GM18867 (cell line): ENCODE measurements at regions not wholly inside any gene's neighbourhood (a gene's known extent, or its start where the extent isn't known, plus 50 kb on each side); places are given as distances from the start of the nearest gene placed in this dataset.

Source experiments
- ATAC-seq: cut with Tn5 transposase; IDR thresholded peaks from one replicate; pipeline ENCODE4 v1.9.1; 2021; ENCODE audit warnings: mild to moderate bottlenecking, moderate library complexity; ENCODE audit not compliant: unreplicated experiment

GRCh38 chr1:82931006-82931405, 1067.9 kb downstream of the TTLL7 start:
- no peak for ATAC-seq

- ATAC-seq: no peak
Measured at GRCh38 chr1:82927753-82928152, 1071.2 kb downstream of the TTLL7 start.

GRCh38 chr1:82924666-82925065, 1074.3 kb downstream of the TTLL7 start:
- no peak for ATAC-seq

- ATAC-seq: no peak
Measured at GRCh38 chr1:82923931-82924330, 1075.0 kb downstream of the TTLL7 start.

- no peak for ATAC-seq
Measured at GRCh38 chr1:82921759-82922158, 1077.2 kb downstream of the TTLL7 start.

GRCh38 chr1:82920418-82921248, 1078.3 kb downstream of the TTLL7 start:
- ATAC-seq: no peak

GRCh38 chr1:82919837-82920236, 1079.1 kb downstream of the TTLL7 start:
- no peak for ATAC-seq

- ATAC-seq: no peak
Measured at GRCh38 chr1:82907313-82907712, 1091.6 kb downstream of the TTLL7 start.

- no peak for ATAC-seq
Measured at GRCh38 chr1:82903626-82904025, 1095.3 kb downstream of the TTLL7 start.

GRCh38 chr1:82901561-82901960, 1097.4 kb downstream of the TTLL7 start:
- no peak for ATAC-seq

- ATAC-seq: no peak
Measured at GRCh38 chr1:82901118-82901517, 1097.8 kb downstream of the TTLL7 start.

- no peak for ATAC-seq
Measured at GRCh38 chr1:82899017-82899416, 1098.3 kb downstream of the ADGRL2 start.

GRCh38 chr1:82897549-82897948, 1096.8 kb downstream of the ADGRL2 start:
- no peak for ATAC-seq

GRCh38 chr1:82896036-82896435, 1095.3 kb downstream of the ADGRL2 start:
- no peak for ATAC-seq

GRCh38 chr1:82894635-82895034, 1093.9 kb downstream of the ADGRL2 start:
- ATAC-seq: no peak

GRCh38 chr1:82893712-82894470, 1093.2 kb downstream of the ADGRL2 start:
- ATAC-seq: no peak

GRCh38 chr1:82880506-82880905, 1079.8 kb downstream of the ADGRL2 start:
- no peak for ATAC-seq

- no peak for ATAC-seq
Measured at GRCh38 chr1:82879701-82880305, 1079.1 kb downstream of the ADGRL2 start.

GRCh38 chr1:82875170-82875569, 1074.4 kb downstream of the ADGRL2 start:
- no peak for ATAC-seq

- ATAC-seq: no peak
Measured at GRCh38 chr1:82874041-82874440, 1073.3 kb downstream of the ADGRL2 start.

- no peak for ATAC-seq
Measured at GRCh38 chr1:82870332-82870731, 1069.6 kb downstream of the ADGRL2 start.

GRCh38 chr1:82867781-82868180, 1067.0 kb downstream of the ADGRL2 start:
- no peak for ATAC-seq
